Uterus (tissue), 2 donors: ENCODE measurements at regions not wholly inside any gene's neighbourhood (a gene's known extent, or its start where the extent isn't known, plus 50 kb on each side); places are given as distances from the start of the nearest gene placed in this dataset.

Experiments
- POLR2A ChIP-seq, 2 donors: fragments of 450-650 bp; IDR thresholded peaks; one replicate each; pipeline ENCODE4 v1.6.1; 2016; ENCODE audit warnings: antibody characterized with exemption in 2 of 2, mild to moderate bottlenecking in 1 of 2, moderate library complexity in 1 of 2
- TF ChIP-seq, protein P1 (sequence below), 4 experiments: fragments of 200-600 bp in 2 of 4; fragments of 450-650 bp in 2 of 4; sonication (generic) in 2 of 4; IDR thresholded peaks; one replicate each; pipeline ENCODE4 v1.5.1; 2016 to 2019; ENCODE audit warnings: antibody characterized with exemption in 4 of 4, mild to moderate bottlenecking in 2 of 4, moderate library complexity in 1 of 4

DNA sequence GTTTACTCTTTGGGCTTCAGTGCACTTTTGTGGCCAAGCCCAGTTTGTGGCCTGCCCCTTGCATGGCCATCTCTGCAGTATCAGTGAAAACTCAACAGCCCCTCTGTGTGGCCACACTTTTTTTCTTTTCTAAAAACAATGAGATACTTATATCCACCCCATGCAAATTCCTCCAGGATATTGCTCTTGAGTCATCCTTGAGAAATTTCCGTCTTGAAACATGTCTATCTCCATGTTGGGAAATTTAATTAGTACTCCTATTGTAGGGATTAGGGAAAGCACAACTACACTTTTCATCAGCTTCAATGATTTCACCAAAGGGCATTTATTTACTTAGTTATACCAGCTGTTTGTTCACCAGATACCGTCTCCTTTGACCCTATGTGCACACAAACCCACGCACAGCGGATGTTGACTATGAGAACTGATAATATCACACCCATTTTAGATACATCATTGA, 993.1 kb downstream of the TSN start:
- TF ChIP-seq POLR2A (IDR thresholded peaks at IDR 0.05) = no peak
- TF ChIP-seq, protein P1, sequence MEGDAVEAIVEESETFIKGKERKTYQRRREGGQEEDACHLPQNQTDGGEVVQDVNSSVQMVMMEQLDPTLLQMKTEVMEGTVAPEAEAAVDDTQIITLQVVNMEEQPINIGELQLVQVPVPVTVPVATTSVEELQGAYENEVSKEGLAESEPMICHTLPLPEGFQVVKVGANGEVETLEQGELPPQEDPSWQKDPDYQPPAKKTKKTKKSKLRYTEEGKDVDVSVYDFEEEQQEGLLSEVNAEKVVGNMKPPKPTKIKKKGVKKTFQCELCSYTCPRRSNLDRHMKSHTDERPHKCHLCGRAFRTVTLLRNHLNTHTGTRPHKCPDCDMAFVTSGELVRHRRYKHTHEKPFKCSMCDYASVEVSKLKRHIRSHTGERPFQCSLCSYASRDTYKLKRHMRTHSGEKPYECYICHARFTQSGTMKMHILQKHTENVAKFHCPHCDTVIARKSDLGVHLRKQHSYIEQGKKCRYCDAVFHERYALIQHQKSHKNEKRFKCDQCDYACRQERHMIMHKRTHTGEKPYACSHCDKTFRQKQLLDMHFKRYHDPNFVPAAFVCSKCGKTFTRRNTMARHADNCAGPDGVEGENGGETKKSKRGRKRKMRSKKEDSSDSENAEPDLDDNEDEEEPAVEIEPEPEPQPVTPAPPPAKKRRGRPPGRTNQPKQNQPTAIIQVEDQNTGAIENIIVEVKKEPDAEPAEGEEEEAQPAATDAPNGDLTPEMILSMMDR (IDR thresholded peaks at IDR 0.05) = no peak
